ENCODE measurements at regions not wholly inside any gene's neighbourhood (a gene's known extent, or its start where the extent isn't known, plus 50 kb on each side); places are given as distances from the start of the nearest gene placed in this dataset.

DNA sequence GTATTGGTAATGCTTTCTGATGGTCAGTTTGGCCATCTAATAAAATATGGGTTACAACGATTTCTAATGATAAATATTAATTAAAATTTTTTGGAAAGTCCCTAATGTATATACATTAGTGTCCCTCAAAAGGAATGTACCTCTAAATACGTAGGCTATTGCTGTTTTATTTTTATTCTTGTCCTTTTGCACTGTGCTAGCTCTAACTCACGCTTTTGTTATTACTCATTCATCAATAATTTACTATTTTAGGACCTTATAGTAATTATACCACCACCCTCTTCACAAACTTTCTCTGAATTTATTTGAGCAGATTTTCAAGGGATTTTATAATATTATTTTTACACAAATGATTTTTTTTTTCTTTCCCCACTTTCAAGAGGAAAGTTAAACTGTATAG lies 795.9 kb upstream of the PCDH9 start:
- H3K27ac ChIP-seq = no peak overlapping the region
- DNase-seq (ENCODE audit: low read depth, low spot score) = no peak

DNA sequence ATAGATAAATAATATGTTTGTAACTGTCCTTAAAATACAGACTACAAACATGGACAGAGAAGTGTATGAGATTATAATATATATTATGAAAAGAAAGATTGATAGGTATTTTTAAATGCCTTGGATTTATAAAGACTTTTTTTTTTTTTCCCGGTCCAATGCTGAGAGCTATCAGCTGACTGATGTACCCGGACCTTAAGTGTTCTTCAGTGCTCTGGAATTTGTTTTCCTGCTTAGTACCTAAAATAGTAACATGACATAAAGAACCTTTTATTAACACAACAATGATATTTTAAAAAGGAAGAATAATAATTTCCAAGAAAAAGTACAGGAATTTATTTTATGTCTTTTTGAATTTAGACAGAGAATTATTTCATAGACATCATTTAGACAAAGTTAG lies 795.5 kb upstream of the PCDH9 start:
- H3K27ac ChIP-seq = no peak overlapping the region
- no peak for DNase-seq (ENCODE audit: low read depth, low spot score)

DNA sequence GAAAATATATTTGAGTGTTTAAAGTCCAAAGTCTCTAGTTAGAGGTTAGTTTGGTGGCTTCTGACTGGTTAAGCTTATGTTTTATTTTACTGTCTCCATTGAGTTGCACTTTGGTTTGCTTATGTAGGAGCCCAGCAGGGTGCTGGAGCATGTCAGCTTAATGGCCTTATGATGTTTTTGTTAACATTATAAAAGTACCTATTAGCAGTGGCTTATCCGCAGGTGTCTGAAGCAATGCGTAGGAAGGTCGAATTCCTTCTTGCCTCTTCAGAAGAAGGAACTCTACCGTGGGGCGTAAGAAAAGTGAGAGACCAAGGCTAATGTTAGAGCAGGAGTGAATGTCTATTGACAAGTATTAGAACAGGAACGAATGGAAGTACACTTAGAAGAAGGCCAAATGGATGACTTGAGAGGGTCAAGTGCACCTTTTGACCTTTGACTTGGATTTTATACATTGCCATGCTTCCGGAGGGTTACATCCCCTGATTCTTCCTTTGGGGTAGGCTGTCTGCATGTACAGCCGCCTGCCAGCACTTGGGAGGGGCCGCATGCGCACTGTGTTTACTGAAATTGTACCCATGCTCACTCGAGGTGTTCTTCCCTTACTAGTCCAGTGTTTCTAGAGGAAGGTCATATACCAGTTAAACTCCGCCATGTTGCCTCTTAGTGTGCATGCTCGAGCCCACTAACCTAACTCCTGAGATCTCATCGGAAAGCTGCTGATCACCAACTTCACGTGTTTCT lies 793.9 kb upstream of the PCDH9 start:
- no peak for DNase-seq (ENCODE audit: low read depth, low spot score)
- H3K27ac ChIP-seq = no peak overlapping the region

GRCh38 chr13:68019901-68020300 lies 789.8 kb upstream of the PCDH9 start:
- H3K27ac ChIP-seq = no peak overlapping the region
- no peak for DNase-seq (ENCODE audit: low read depth, low spot score)

DNA sequence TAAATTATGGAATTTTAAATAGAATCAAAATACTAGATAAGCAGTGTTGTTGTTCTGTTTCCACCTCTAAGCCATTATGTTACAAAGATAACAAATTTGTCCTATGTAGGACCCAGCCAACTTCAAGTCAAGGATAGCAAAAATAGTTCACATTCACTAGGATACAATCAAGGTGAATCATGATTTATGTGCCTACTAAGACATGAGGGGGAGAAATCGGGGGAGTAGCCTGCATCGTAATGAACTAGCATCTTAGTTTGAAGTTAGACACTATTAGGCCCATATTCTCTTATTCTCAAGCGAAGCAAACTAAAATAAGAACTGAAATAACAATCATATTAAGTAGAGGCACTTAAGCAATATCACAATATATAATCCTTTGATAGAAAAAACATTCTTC lies 779.4 kb upstream of the PCDH9 start:
- no peak for DNase-seq (ENCODE audit: low read depth, low spot score)
- no peak overlapping the region for H3K27ac ChIP-seq

DNA sequence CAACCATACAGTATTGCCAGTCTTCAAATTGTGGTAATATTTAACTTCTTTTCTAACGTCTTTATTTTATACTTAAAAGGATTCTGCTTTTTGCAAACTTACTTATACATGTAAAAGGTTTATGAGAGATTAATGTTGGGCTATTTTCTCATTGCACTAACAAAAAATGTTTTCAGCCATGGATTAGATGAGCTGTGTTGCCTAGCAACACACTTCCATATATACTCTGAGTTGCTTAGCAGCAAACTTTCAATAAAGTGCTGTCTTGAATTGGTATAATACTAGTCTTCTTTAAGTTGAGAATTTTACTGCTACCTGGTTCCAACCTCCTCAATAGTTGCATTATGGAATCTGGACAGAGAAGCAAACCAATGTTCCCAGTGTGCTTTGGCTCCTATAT lies 777.4 kb upstream of the PCDH9 start:
- H3K27ac ChIP-seq = no peak overlapping the region
- no peak for DNase-seq (ENCODE audit: low read depth, low spot score)

DNA sequence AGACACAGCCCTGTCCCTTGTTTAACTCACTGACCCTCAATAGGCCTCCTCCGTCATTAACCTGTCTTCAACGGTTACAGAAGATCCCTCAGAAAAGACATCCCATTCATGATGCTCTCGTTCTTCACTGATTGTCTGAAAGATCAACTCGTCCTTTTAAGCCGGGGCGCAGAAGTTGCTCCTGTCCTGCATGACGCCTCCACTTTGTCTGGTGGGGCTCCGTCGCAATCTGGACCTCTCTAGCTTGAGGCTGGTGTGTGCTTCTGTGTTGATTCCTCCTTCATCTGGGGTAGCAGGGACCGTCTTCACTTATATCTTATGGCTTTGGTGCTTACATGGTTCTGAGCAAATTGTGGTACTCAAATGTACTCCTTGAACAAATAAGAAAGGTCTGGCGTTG lies 766.0 kb upstream of the PCDH9 start:
- DNase-seq (ENCODE audit: low read depth, low spot score) = no peak
- H3K27ac ChIP-seq = no peak overlapping the region

GRCh38 chr13:67990868-67991267 lies 760.7 kb upstream of the PCDH9 start:
- no peak for DNase-seq (ENCODE audit: low read depth, low spot score)
- H3K27ac ChIP-seq = no peak overlapping the region

- no peak for DNase-seq (ENCODE audit: low read depth, low spot score)
- no peak overlapping the region for H3K27ac ChIP-seq
Measured at GRCh38 chr13:67986234-67986633, 756.1 kb upstream of the PCDH9 start.

GRCh38 chr13:67977066-67977465 lies 746.9 kb upstream of the PCDH9 start:
- no peak for DNase-seq (ENCODE audit: low read depth, low spot score)
- no peak overlapping the region for H3K27ac ChIP-seq

DNA sequence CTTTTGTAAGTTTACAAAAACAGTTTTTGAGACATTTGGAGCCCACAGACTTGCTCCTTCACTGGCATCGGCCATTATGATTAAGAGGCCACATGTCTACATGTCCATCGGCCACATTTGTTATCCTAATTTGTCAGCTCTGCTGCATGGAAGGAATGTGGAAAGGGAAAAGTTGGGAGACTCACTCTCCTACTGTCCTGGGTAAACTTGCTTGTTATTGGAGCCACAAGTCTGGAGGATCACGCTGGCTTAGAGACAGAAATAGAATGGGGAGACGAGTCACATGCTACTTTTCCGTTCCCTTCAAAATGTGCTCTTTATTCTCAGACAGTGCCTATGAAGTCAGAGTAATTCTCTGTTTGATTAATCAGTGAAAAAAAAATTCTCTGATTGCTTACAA lies 741.2 kb upstream of the PCDH9 start:
- no peak for DNase-seq (ENCODE audit: low read depth, low spot score)
- H3K27ac ChIP-seq = no peak overlapping the region

DNA sequence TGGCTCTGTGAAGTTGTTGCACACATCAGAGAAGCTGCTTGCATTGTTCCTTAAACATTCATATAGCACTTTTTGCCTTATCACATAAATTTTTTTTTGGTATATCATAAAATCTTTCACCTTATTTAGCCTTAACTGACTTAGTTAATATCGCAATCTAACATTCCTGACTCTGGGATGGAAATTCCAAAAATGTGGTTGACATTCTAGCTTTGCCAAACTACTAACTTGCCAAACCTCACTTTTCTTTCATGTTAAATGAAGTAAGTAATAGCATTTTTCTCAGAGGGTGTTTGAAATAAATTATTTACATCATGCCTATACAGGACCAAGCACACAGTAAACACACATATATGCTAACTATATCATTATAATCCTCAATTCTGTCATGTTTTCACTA lies 736.9 kb upstream of the PCDH9 start:
- DNase-seq (ENCODE audit: low read depth, low spot score) = no peak
- no peak overlapping the region for H3K27ac ChIP-seq

DNA sequence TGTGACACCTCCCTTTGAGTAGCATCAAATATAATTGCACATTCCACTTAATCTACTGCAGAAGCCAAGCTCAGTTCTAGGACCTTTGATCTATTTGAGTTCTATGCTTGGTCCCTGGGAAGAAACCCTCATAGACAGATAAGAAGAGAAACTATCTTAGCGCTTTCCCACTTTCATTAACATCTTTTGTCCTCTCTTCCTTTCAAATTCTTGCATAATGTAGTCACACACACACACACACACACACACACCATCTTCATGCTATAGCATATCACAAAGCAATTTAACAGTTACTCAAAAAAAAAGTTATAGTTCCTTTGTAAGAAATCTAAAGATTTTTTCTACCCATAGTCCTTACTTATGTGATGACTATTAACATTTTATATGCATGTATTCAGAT lies 735.9 kb upstream of the PCDH9 start:
- no peak for DNase-seq (ENCODE audit: low read depth, low spot score)
- H3K27ac ChIP-seq = no peak overlapping the region

- DNase-seq (ENCODE audit: low read depth, low spot score) = no peak
- H3K27ac ChIP-seq = no peak overlapping the region
Measured at GRCh38 chr13:67964986-67965385, 734.9 kb upstream of the PCDH9 start.

DNA sequence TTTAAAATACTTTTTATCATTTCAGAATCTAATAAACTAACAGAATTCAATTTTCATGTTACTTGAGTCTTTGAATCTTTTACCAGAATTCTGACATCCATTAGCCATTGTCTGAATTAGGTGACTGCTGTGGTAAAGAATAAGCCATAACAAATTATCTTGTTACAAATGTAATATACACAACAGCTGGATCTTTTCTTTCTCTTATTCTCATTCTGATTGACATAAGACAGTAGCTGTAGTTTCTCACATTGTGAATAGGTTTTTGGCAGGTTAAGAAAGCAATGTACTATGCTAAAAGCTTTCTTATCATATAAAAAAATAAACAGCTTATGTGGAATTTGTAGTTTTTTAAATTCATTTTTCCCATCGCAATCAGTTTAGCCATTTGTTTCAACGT lies 734.0 kb upstream of the PCDH9 start:
- no peak for DNase-seq (ENCODE audit: low read depth, low spot score)
- H3K27ac ChIP-seq = no peak overlapping the region

GRCh38 chr13:67961331-67961730 lies 731.2 kb upstream of the PCDH9 start:
- no peak for DNase-seq (ENCODE audit: low read depth, low spot score)
- H3K27ac ChIP-seq = no peak overlapping the region

DNA sequence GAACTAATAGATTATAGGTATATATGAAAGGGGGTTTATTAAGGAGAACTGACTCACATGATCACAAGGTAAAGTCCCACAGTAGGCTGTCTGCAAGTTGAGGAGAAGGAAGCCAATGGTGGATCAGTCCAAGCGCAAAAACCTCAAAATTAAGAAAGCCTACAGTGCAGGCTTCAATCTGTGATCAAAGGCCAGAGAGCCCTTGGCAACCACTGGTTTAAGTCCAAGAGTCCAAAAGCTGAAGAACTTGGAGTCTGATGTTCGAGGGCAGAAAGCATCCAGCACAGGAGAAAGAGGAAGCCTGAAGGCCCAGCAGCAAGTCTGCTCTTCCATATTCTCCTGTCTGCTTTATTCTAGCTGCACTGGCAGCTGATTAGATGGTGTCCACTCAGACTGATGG lies 721.3 kb upstream of the PCDH9 start:
- no peak for DNase-seq (ENCODE audit: low read depth, low spot score)
- H3K27ac ChIP-seq = no peak overlapping the region

GRCh38 chr13:67950603-67951002 lies 720.5 kb upstream of the PCDH9 start:
- DNase-seq (ENCODE audit: low read depth, low spot score) = no peak
- no peak overlapping the region for H3K27ac ChIP-seq

DNA sequence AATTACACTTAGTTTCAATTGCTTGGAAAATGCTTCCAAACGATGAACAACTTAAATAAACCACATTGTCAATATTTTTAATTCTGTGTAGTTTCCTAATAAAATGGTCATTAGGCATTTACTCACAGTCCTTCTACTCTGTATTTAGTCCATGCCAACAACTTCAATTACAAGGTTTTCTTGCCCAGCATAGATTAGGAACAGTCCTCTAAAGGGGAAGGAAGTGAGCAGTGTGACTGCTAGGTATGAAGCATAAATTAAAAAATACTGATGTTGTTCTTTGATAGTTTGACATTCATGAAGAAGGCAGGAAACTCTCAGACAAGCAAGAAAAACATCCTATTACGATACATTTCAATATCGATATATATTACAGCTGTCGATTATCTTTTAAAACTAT lies 716.0 kb upstream of the PCDH9 start:
- no peak overlapping the region for H3K27ac ChIP-seq
- no peak for DNase-seq (ENCODE audit: low read depth, low spot score)

DNA sequence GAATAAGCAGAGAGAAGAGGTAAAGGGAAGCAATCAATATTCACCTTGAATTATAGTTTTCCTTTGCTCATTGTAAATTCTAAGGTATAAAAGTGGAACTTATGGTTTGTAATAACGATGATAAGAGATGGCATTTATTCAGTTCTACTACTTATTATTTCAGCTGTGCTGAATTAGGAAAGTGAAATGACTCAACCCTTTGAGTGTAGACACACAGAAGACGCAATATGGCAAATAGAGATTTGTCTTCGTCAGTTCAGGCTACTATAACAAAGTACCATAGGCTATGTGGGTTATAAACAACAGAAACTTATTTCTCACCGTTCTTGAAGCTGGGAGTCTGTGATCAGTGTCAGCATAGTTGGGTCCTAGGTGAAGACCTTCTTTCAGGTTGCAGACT lies 713.0 kb upstream of the PCDH9 start:
- no peak overlapping the region for H3K27ac ChIP-seq
- DNase-seq (ENCODE audit: low read depth, low spot score) = no peak

DNA sequence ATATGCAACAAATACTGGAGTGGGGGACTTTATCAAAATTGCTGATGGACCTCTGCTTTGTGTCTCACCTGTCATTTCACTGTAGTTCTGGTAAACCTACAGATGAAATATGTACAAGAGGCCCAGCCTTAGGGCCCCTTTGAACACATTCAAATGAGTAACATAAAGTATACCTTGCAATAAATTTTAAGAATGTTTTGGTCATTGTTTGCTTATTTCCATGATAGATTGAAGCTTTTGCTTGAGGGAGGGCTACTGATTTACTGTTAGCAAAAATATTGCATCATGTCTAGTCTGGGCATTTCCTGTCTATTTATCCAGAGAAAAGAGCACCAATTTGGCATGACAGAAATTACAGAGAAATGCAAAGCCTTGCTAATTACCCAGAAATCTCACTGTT lies 705.5 kb upstream of the PCDH9 start:
- DNase-seq (ENCODE audit: low read depth, low spot score) = no peak
- H3K27ac ChIP-seq = no peak overlapping the region

- no peak for DNase-seq (ENCODE audit: low read depth, low spot score)
- H3K27ac ChIP-seq = no peak overlapping the region
Measured at GRCh38 chr13:67934617-67935330, 704.6 kb upstream of the PCDH9 start.
